Transverse colon (tissue), 4 donors: ENCODE measurements at regions not wholly inside any gene's neighbourhood (a gene's known extent, or its start where the extent isn't known, plus 50 kb on each side); places are given as distances from the start of the nearest gene placed in this dataset.

Experiments
- EP300 ChIP-seq: sonication (generic); formaldehyde crosslinking; IDR thresholded peaks from one replicate; pipeline ENCODE4 v1.6.1; 2017; ENCODE audit warnings: antibody characterized with exemption, low read depth
- POLR2A ChIP-seq: fragments of 450-650 bp; IDR thresholded peaks from one replicate; pipeline ENCODE4 v1.6.1; 2016; ENCODE audit warnings: antibody characterized with exemption, mild to moderate bottlenecking, moderate library complexity
- POLR2AphosphoS5 ChIP-seq, 3 donors: sonication (generic); formaldehyde crosslinking; IDR thresholded peaks; one replicate each; pipeline ENCODE4 v1.6.1; 2016; ENCODE audit warnings: antibody characterized with exemption in 3 of 3
- TF ChIP-seq, protein P1 (sequence below), 5 experiments: fragments of 200-600 bp in 3 of 5; fragments of 450-650 bp in 2 of 5; sonication (generic) in 3 of 5; IDR thresholded peaks; 1 replicate in 2 of 5; 2 replicates in 3 of 5; pipeline ENCODE4 v1.5.1; 2016 to 2017; ENCODE audit warnings: antibody characterized with exemption in 5 of 5, inconsistent platforms in 3 of 5, mild to moderate bottlenecking in 2 of 5, moderate library complexity in 1 of 5

DNA sequence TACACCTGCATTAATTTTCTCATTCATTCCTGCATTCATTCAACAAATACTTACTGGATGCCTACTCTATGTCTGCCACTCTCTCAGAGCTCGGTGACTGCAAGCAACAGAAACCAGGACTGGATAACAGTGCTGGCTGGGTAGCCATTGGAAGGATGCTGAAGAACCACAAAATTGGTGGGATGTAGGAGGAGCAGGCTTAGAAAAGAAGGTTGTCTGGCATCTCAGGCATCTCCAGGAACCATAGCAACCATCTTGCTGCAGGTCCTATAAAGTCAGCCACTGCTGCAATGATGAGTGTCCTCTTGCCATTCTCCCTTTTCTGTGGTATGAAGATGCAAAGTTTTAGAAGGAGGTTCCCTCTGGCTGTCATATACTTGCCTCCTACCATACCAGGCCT is 168.6 kb downstream of the FGF18 start:
- TF ChIP-seq, protein P1, sequence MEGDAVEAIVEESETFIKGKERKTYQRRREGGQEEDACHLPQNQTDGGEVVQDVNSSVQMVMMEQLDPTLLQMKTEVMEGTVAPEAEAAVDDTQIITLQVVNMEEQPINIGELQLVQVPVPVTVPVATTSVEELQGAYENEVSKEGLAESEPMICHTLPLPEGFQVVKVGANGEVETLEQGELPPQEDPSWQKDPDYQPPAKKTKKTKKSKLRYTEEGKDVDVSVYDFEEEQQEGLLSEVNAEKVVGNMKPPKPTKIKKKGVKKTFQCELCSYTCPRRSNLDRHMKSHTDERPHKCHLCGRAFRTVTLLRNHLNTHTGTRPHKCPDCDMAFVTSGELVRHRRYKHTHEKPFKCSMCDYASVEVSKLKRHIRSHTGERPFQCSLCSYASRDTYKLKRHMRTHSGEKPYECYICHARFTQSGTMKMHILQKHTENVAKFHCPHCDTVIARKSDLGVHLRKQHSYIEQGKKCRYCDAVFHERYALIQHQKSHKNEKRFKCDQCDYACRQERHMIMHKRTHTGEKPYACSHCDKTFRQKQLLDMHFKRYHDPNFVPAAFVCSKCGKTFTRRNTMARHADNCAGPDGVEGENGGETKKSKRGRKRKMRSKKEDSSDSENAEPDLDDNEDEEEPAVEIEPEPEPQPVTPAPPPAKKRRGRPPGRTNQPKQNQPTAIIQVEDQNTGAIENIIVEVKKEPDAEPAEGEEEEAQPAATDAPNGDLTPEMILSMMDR (IDR thresholded peaks at IDR 0.05) = no peak
- no peak for TF ChIP-seq POLR2A
- no peak for TF ChIP-seq POLR2AphosphoS5 (IDR thresholded peaks at IDR 0.05)
- no peak for TF ChIP-seq EP300
